ENCODE measurements at regions not wholly inside any gene's neighbourhood (a gene's known extent, or its start where the extent isn't known, plus 50 kb on each side); places are given as distances from the start of the nearest gene placed in this dataset.
A peak's percentile ranks its signal among the peaks of the same experiment; 100 is the strongest.

DNA sequence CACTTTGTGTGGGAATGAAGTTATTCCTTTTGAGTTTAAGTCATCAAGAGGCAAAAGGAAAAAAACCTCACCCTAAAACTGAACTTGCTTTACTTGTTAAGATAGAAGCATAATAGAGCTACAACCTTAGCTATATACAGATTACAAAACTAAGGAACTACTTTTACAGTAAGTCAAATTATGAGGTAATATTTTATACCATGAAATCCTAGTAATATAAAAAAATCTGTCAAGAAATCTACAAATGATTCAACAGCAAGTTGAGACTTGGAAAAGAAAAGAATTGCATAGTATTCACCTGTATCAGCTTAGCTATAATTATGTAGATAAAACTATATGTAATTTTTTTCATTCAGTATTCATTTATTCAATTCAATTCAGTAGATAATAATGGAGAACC, 335.3 kb downstream of the KLF5 start:
- Histone ChIP-seq H3K4me3 (no peak overlapping the region), H3K4me1 (peaks cover 24% of the 10 kb centered on the region), H3K9me3 (no peaks in the 10 kb centered on the region), H3K36me3 (replicated peaks) (no peaks in the 10 kb centered on the region), H3K27me3 (ENCODE audit: low read depth) (no peaks in the 10 kb centered on the region)
- in situ Hi-C loops (cut with MboI; ENCODE audit: low sequenced_read_pairs) = no loop called here
- DNase-seq (ENCODE audit: low spot score in 2 of 2) = no peak

DNA sequence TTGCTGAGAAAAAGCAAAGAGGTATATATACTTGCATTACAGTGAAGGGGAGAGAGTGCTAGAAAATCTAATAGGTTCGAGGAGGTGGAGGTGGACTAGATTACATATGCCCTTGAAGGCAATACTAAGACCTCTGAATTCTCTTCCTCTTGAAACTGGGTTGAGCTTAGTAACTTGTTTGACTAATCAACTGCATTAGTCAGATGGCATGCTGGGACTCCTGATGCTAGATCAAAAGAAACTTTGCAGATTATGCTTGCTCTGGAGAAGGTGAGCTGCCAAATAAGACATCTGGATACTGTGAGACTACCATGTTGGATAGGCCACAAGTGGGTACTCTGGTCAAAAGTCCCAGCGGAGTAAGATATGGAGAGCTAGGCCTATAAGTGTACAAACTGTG, 331.3 kb downstream of the KLF5 start:
- no peaks in the 10 kb centered on the region for H3K4me1 ChIP-seq
- in situ Hi-C loops (cut with MboI; ENCODE audit: low sequenced_read_pairs) = no loop called here
- H3K27me3 ChIP-seq (ENCODE audit: low read depth) = no peaks in the 10 kb centered on the region
- H3K36me3 ChIP-seq (replicated peaks) = no peaks in the 10 kb centered on the region
- no peaks in the 10 kb centered on the region for H3K9me3 ChIP-seq
- H3K4me3 ChIP-seq = no peak overlapping the region
- DNase-seq (ENCODE audit: low spot score in 2 of 2) = no peak

GRCh38 chr13:73388586-73388985, 329.8 kb downstream of the KLF5 start:
- H3K4me3 ChIP-seq = no peak overlapping the region
- no peaks in the 10 kb centered on the region for H3K27me3 ChIP-seq (ENCODE audit: low read depth)
- no peak for DNase-seq (ENCODE audit: low spot score in 2 of 2)
- H3K4me1 ChIP-seq = no peaks in the 10 kb centered on the region
- in situ Hi-C loops (cut with MboI; ENCODE audit: low sequenced_read_pairs) = no loop called here
- H3K36me3 ChIP-seq (replicated peaks) = no peaks in the 10 kb centered on the region
- H3K9me3 ChIP-seq = no peaks in the 10 kb centered on the region

- in situ Hi-C loops (cut with MboI; ENCODE audit: low sequenced_read_pairs) = no loop called here
- Histone ChIP-seq H3K4me1 (no peaks in the 10 kb centered on the region), H3K36me3 (replicated peaks) (no peaks in the 10 kb centered on the region), H3K27me3 (ENCODE audit: low read depth) (no peaks in the 10 kb centered on the region), H3K9me3 (no peaks in the 10 kb centered on the region), H3K4me3 (no peak overlapping the region)
- DNase-seq (ENCODE audit: low spot score in 2 of 2) = no peak
Measured at GRCh38 chr13:73387318-73387717, 328.5 kb downstream of the KLF5 start.

DNA sequence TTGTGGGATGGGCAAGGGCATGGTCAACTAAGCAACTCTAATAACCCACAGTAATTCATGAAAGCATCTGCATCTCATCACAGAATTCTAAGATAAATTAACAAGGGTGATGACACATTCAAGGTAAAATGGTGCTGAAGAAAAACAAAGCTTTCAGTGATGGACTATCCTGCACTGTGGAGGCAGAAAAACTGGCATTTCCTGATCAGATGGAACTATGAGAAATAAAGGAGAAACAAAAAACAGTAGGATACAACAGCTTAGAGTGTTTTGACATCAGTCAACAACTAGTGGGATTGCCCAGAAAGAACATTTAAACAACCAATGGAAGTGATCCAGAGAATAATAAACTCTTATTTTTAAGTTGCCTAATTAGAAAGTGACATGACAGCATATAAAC, 327.0 kb downstream of the KLF5 start:
- in situ Hi-C loops (cut with MboI; ENCODE audit: low sequenced_read_pairs) = no loop called here
- Histone ChIP-seq H3K4me3 (no peak overlapping the region), H3K27me3 (ENCODE audit: low read depth) (no peaks in the 10 kb centered on the region), H3K9me3 (no peaks in the 10 kb centered on the region), H3K4me1 (peaks cover 13% of the 10 kb centered on the region), H3K36me3 (replicated peaks) (no peaks in the 10 kb centered on the region)
- no peak for DNase-seq (ENCODE audit: low spot score in 2 of 2)

DNA sequence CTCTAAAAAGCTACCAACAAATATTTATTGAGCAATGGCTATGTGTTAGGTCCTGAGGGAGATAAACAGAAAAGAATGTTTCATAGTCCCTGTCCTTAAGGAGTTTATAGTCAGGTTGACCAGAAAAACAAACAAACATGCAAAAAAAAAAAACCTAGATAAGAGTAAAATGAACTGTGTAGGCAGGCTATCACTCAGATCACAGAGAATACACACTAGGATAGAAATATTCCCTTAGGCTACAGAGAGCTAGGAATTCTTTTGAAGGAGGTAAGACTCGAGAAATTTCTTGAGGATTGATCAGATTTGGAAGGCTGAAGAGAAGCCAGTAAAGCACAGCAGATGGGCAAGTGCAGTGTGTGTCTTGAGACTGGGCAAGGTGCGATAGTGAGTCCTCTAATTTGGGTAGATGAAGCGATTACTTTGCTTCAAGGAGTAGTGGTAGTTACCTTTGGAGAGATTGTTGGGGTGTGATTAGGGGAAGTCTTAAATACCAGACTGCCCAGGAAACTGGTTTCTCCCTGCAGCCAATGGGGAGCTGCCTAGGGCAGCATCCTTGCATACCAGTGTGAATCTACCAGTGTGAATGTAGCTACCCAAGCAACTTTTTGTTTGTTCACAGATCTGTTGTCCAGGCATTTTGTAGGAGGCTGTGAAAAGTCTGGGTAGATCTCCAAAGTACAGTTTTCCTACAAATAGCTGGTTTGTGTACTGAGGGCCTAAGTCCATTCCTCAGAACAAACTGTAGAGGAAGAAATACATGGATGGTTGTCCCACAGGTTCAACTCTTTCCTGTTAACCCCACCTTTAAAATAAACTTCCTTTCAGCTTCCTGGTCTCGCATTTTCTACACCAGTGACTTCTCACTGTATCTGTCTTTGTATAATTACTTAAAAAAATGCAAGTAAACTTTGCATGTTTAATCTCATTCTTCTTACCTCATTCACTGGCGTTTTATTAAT, 314.1 kb downstream of the KLF5 start:
- in situ Hi-C loops (cut with MboI; ENCODE audit: low sequenced_read_pairs) = no loop called here
- H3K4me3 ChIP-seq = no peak overlapping the region
- H3K36me3 ChIP-seq (replicated peaks) = no peaks in the 10 kb centered on the region
- H3K27me3 ChIP-seq (ENCODE audit: low read depth) = no peaks in the 10 kb centered on the region
- H3K9me3 ChIP-seq = no peaks in the 10 kb centered on the region; the same call in 1 of the 2 replicates
- DNase-seq (ENCODE audit: low spot score in 2 of 2) = no peak
- peaks cover 12% of the 10 kb centered on the region for H3K4me1 ChIP-seq

- no peak overlapping the region for H3K4me3 ChIP-seq
- H3K27me3 ChIP-seq (ENCODE audit: low read depth) = no peaks in the 10 kb centered on the region
- no peaks in the 10 kb centered on the region for H3K36me3 ChIP-seq (replicated peaks)
- in situ Hi-C loops (cut with MboI; ENCODE audit: low sequenced_read_pairs) = no loop called here
- H3K9me3 ChIP-seq = no peaks in the 10 kb centered on the region
- peaks cover 28% of the 10 kb centered on the region for H3K4me1 ChIP-seq
- no peak for DNase-seq (ENCODE audit: low spot score in 2 of 2)
Measured at GRCh38 chr13:73370066-73370465, 311.3 kb downstream of the KLF5 start.

- Histone ChIP-seq H3K36me3 (replicated peaks) (no peaks in the 10 kb centered on the region), H3K4me1 (peaks cover 34% of the 10 kb centered on the region), H3K4me3 (no peak overlapping the region), H3K27me3 (ENCODE audit: low read depth) (no peaks in the 10 kb centered on the region), H3K9me3 (no peaks in the 10 kb centered on the region)
- in situ Hi-C loops (cut with MboI; ENCODE audit: low sequenced_read_pairs) = no loop called here
- no peak for DNase-seq (ENCODE audit: low spot score in 2 of 2)
Measured at GRCh38 chr13:73369095-73369494, 310.3 kb downstream of the KLF5 start.

DNA sequence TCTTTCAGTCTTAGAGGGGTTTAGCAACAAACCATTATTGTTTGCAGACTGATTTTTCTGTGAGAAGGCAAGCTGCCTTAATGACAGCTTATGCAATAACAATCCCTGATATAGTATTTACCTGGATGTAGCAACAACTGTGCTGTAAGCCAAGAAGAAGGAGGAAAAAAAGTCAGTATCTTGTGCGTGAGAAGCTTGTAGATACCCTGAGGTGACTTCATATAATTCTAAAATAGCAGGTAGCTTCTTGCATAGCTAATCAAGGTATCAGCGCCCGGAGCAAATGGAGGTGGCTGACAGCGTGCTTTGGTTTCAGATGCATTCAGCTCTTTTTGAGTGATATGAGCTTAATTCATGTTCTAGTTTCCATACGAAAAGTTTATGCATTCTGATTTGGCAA, 309.8 kb downstream of the KLF5 start:
- DNase-seq (ENCODE audit: low spot score in 2 of 2) = peak; percentile 19 to 23
- Histone ChIP-seq H3K36me3 (replicated peaks) (no peaks in the 10 kb centered on the region), H3K4me3 (no peak overlapping the region), H3K9me3 (no peaks in the 10 kb centered on the region), H3K27me3 (ENCODE audit: low read depth) (no peaks in the 10 kb centered on the region), H3K4me1 (peaks cover 34% of the 10 kb centered on the region)
- in situ Hi-C loops (cut with MboI; ENCODE audit: low sequenced_read_pairs) = no loop called here

DNA sequence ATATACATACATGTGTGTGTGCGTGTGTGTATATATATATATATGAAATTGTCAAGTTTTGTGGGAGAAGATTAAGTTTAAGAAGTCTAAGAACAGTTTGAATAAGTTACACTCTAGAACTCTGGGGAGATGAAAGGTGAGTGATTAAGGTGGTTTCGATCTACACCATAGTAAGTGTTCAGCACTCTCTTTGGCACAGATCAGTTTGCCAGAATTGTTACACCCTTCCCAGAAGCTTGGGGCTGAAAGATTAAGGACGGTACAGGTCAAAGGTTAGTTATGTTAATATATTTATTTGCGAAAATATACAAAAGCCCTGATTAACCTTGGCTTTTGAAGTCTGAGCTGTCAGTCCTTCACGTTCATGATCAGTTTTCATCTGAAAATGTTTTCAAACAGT, 309.1 kb downstream of the KLF5 start:
- no peak for DNase-seq (ENCODE audit: low spot score in 2 of 2)
- peaks cover 34% of the 10 kb centered on the region for H3K4me1 ChIP-seq

DNA sequence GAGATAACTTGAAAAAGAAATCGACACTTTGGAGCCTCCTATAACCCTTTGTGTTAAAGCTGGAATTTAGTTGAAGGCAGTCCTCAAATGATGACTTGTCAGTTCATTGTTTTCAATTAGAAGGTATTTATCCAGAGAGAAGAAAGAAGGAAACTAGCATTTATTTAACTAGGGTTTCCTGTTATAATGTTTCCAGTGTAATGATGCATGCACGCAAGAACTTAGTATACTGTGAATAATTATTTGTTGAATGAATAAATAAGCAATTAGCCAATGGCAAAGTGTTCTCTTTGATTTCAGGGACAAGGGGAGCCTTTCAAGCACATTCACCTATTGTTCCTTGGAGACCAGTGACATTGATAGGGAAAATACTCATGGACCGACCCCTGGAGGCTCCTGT, 307.4 kb downstream of the KLF5 start:
- H3K4me3 ChIP-seq = no peak overlapping the region
- peaks cover 34% of the 10 kb centered on the region for H3K4me1 ChIP-seq
- no peaks in the 10 kb centered on the region for H3K27me3 ChIP-seq (ENCODE audit: low read depth)
- H3K36me3 ChIP-seq (replicated peaks) = no peaks in the 10 kb centered on the region
- in situ Hi-C loops (cut with MboI; ENCODE audit: low sequenced_read_pairs) = no loop called here
- no peak for DNase-seq (ENCODE audit: low spot score in 2 of 2)
- H3K9me3 ChIP-seq = no peaks in the 10 kb centered on the region

More for the DNA sequence above, 309.1 kb downstream of the KLF5 start:
- H3K4me3 ChIP-seq = no peak overlapping the region
- no peaks in the 10 kb centered on the region for H3K9me3 ChIP-seq
- no peaks in the 10 kb centered on the region for H3K36me3 ChIP-seq (replicated peaks)
- in situ Hi-C loops (cut with MboI; ENCODE audit: low sequenced_read_pairs) = no loop called here
- no peaks in the 10 kb centered on the region for H3K27me3 ChIP-seq (ENCODE audit: low read depth)

- H3K9me3 ChIP-seq = no peaks in the 10 kb centered on the region
- H3K36me3 ChIP-seq (replicated peaks) = no peaks in the 10 kb centered on the region
- DNase-seq (ENCODE audit: low spot score in 2 of 2) = no peak
- in situ Hi-C loops (cut with MboI; ENCODE audit: low sequenced_read_pairs) = no loop called here
- no peaks in the 10 kb centered on the region for H3K27me3 ChIP-seq (ENCODE audit: low read depth)
- peaks cover 34% of the 10 kb centered on the region for H3K4me1 ChIP-seq
- H3K4me3 ChIP-seq = no peak overlapping the region
Measured at GRCh38 chr13:73365681-73366080, 306.9 kb downstream of the KLF5 start.

DNA sequence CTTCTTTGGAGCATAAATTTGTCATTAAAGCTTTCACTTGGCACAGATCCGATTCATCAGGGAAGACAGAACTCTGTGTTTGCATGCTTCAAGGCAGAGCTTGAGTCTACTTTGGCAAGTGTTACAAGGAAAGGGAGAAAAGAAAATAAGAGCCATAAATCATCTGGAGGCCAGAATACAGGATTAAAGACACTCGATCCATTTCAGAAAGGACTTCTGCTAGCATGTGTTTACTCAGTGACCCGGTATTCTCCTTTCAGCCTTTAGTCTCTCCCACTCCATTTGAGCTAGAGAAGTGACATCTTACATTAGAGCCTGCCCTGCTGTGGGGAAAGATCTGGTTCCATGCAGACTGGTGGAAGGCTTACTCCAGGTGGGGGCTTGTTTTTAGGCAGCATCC, 306.4 kb downstream of the KLF5 start:
- peak in 1 of 2 experiments; percentile 64 for DNase-seq (ENCODE audit: low spot score in 2 of 2)
- Histone ChIP-seq H3K36me3 (replicated peaks) (no peaks in the 10 kb centered on the region), H3K4me1 (peaks cover 34% of the 10 kb centered on the region), H3K4me3 (no peak overlapping the region), H3K9me3 (no peaks in the 10 kb centered on the region), H3K27me3 (ENCODE audit: low read depth) (no peaks in the 10 kb centered on the region)
- in situ Hi-C loops (cut with MboI; ENCODE audit: low sequenced_read_pairs) = no loop called here

GRCh38 chr13:73364736-73365135, 305.9 kb downstream of the KLF5 start:
- no peaks in the 10 kb centered on the region for H3K9me3 ChIP-seq
- in situ Hi-C loops (cut with MboI; ENCODE audit: low sequenced_read_pairs) = no loop called here
- DNase-seq (ENCODE audit: low spot score in 2 of 2) = no peak
- no peaks in the 10 kb centered on the region for H3K36me3 ChIP-seq (replicated peaks)
- H3K4me3 ChIP-seq = no peak overlapping the region
- no peaks in the 10 kb centered on the region for H3K27me3 ChIP-seq (ENCODE audit: low read depth)
- peaks cover 34% of the 10 kb centered on the region for H3K4me1 ChIP-seq
